ENCODE measurements at regions not wholly inside any gene's neighbourhood (a gene's known extent, or its start where the extent isn't known, plus 50 kb on each side); places are given as distances from the start of the nearest gene placed in this dataset.

- TF ChIP-seq, protein P1, sequence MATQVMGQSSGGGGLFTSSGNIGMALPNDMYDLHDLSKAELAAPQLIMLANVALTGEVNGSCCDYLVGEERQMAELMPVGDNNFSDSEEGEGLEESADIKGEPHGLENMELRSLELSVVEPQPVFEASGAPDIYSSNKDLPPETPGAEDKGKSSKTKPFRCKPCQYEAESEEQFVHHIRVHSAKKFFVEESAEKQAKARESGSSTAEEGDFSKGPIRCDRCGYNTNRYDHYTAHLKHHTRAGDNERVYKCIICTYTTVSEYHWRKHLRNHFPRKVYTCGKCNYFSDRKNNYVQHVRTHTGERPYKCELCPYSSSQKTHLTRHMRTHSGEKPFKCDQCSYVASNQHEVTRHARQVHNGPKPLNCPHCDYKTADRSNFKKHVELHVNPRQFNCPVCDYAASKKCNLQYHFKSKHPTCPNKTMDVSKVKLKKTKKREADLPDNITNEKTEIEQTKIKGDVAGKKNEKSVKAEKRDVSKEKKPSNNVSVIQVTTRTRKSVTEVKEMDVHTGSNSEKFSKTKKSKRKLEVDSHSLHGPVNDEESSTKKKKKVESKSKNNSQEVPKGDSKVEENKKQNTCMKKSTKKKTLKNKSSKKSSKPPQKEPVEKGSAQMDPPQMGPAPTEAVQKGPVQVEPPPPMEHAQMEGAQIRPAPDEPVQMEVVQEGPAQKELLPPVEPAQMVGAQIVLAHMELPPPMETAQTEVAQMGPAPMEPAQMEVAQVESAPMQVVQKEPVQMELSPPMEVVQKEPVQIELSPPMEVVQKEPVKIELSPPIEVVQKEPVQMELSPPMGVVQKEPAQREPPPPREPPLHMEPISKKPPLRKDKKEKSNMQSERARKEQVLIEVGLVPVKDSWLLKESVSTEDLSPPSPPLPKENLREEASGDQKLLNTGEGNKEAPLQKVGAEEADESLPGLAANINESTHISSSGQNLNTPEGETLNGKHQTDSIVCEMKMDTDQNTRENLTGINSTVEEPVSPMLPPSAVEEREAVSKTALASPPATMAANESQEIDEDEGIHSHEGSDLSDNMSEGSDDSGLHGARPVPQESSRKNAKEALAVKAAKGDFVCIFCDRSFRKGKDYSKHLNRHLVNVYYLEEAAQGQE (IDR thresholded peaks at IDR 0.05; ENCODE audit: low read depth, low read length), result no peak
- TF ChIP-seq RBBP5 (conservative IDR thresholded peaks at IDR 0.05) (no peak), RCOR1 (conservative IDR thresholded peaks at IDR 0.05; ENCODE audit: low read depth, low read length) (no peak), JUND (IDR thresholded peaks at IDR 0.05; ENCODE audit: low read depth, low read length) (no peak), ZBED1 (IDR thresholded peaks at IDR 0.05; ENCODE audit: borderline replicate concordance) (no peak), SMARCA5 (IDR thresholded peaks at IDR 0.05) (no peak), FOXK2 (IDR thresholded peaks at IDR 0.05) (no peak)
Observed at GRCh38 chr2:60275958-60276357, 277.5 kb downstream of the BCL11A start (continued).

DNA sequence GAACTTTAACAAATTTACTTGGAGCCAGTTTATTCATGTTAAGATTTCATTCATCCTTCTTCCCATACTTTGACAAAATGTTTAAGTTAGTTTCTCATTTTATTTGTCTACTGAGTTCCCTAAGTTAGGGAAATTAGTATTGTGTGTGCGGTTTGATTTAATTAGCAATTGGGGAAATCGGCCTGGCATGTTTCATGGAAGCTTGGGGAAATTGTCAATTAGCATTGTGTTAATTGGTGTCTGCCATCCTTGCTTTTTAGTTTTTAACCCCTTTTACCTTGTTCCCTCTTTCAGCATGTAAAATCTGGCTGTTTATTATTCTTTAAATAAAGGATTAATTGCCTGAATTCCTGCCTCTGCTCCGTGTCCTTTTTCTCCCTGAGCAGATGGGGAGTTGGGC lies 279.6 kb downstream of the BCL11A start:
- POLR2A ChIA-PET, result no interaction called here
- FAIRE-seq (no peak), ATAC-seq (no peak), DNase-seq (ENCODE audit: low read depth, low spot score) (no peak)
- H3K27me3 ChIP-seq (replicated peaks in 1 of 2; ENCODE audit: control insufficient read depth in 2 of 2, insufficient read depth in 2 of 2, low read length in 1 of 2), result no peaks in the 10 kb centered on the region; a peak in 1 of 4 replicates
- SMC1A ChIA-PET (ENCODE audit: uncharacterized antibody, unreplicated experiment), result no interaction called here
- in situ Hi-C loops (cut with MboI), result no loop called here
- 78% methylated on average over 3 of the region's 3 CpGs for WGBS (ENCODE audit: insufficient coverage, insufficient replicate concordance, low lambda C conversion rate, missing lambda C conversion rate)
- no peaks in the 10 kb centered on the region for H3K36me3 ChIP-seq (ENCODE audit: control insufficient read depth in 2 of 2, insufficient read depth in 2 of 2, low read length in 1 of 2)
- H3K27ac ChIP-seq (ENCODE audit: control insufficient read depth, insufficient read depth), result no peak overlapping the region
- no peak overlapping the region for H3K4me3 ChIP-seq
- H3K4me2 ChIP-seq (ENCODE audit: control insufficient read depth, insufficient read depth), result no peak overlapping the region
- intact Hi-C loops (cut with micrococcal nuclease; ENCODE audit: unreplicated experiment), result no loop called here
- TF ChIP-seq ZNF217 (IDR thresholded peaks at IDR 0.05), result no peak
- TF ChIP-seq LARP7 (IDR thresholded peaks at IDR 0.05), result no peak
- no peak for TF ChIP-seq ZNF384 (IDR thresholded peaks at IDR 0.05; ENCODE audit: borderline replicate concordance, low read depth, low read length)
- TF ChIP-seq MTA3 (IDR thresholded peaks at IDR 0.05; ENCODE audit: borderline replicate concordance, low read length), result no peak
- no peak for TF ChIP-seq NR2F1 (conservative IDR thresholded peaks at IDR 0.05)
- TF ChIP-seq POLR2AphosphoS2 (IDR thresholded peaks at IDR 0.05; ENCODE audit: low read depth, low read length), result no peak
- TF ChIP-seq TCF12 (IDR thresholded peaks at IDR 0.05; ENCODE audit: low read depth, low read length), result no peak
- no peak for TF ChIP-seq CREM (IDR thresholded peaks at IDR 0.05; ENCODE audit: low read depth)
- TF ChIP-seq ZNF274 (IDR thresholded peaks at IDR 0.05; ENCODE audit: insufficient read depth, insufficient read length), result no peak
- TF ChIP-seq, protein P2, sequence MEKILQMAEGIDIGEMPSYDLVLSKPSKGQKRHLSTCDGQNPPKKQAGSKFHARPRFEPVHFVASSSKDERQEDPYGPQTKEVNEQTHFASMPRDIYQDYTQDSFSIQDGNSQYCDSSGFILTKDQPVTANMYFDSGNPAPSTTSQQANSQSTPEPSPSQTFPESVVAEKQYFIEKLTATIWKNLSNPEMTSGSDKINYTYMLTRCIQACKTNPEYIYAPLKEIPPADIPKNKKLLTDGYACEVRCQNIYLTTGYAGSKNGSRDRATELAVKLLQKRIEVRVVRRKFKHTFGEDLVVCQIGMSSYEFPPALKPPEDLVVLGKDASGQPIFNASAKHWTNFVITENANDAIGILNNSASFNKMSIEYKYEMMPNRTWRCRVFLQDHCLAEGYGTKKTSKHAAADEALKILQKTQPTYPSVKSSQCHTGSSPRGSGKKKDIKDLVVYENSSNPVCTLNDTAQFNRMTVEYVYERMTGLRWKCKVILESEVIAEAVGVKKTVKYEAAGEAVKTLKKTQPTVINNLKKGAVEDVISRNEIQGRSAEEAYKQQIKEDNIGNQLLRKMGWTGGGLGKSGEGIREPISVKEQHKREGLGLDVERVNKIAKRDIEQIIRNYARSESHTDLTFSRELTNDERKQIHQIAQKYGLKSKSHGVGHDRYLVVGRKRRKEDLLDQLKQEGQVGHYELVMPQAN (conservative IDR thresholded peaks at IDR 0.05), result no peak
- TF ChIP-seq NFXL1 (IDR thresholded peaks at IDR 0.05; ENCODE audit: borderline replicate concordance), result no peak
- TF ChIP-seq ZNF207 (IDR thresholded peaks at IDR 0.05; ENCODE audit: borderline replicate concordance), result no peak
- TF ChIP-seq SUPT20H (IDR thresholded peaks at IDR 0.05; ENCODE audit: borderline replicate concordance, control insufficient read depth, low read depth, low read length), result no peak
- no peak overlapping the region for H2AFZ ChIP-seq (ENCODE audit: control insufficient read depth, low read depth, low read length)
- H3K9ac ChIP-seq (ENCODE audit: control insufficient read depth, insufficient read depth, low read length), result no peak overlapping the region
- no peaks in the 10 kb centered on the region for H3K4me1 ChIP-seq (ENCODE audit: control insufficient read depth, insufficient read depth, low read length)
- CTCF ChIA-PET, result no interaction called here
- H3K79me2 ChIP-seq (ENCODE audit: control insufficient read depth, insufficient read depth, low read length), result no peaks in the 10 kb centered on the region
- RAD21 ChIA-PET (ENCODE audit: unreplicated experiment), result no interaction called here
- no peaks in the 10 kb centered on the region for H4K20me1 ChIP-seq (ENCODE audit: control insufficient read depth, insufficient read depth)
- BruUV-seq (replicated peaks), result no TSS peak
- H3K9me3 ChIP-seq (replicated peaks; ENCODE audit: control insufficient read depth, insufficient read depth, low read length), result peaks cover 2% of the 10 kb centered on the region; the same call in 1 of the 3 replicates

Measured in GM12878 (cell line).